ENCODE measurements at regions not wholly inside any gene's neighbourhood (a gene's known extent, or its start where the extent isn't known, plus 50 kb on each side); places are given as distances from the start of the nearest gene placed in this dataset.

GRCh38 chr5:176738637-176739250 lies 71.6 kb upstream of the UNC5A start:
- no peak for TF ChIP-seq CTCF (IDR thresholded peaks at IDR 0.05)
- TF ChIP-seq POLR2A (IDR thresholded peaks at IDR 0.05; ENCODE audit: low read depth): no peak
- no peak for TF ChIP-seq EP300 (IDR thresholded peaks at IDR 0.05)
- TF ChIP-seq POLR2AphosphoS5 (IDR thresholded peaks at IDR 0.05): no peak

Data from esophagus muscularis mucosa (tissue), 4 donors.